CD14-positive monocyte (primary cell): ENCODE measurements at regions not wholly inside any gene's neighbourhood (a gene's known extent, or its start where the extent isn't known, plus 50 kb on each side); places are given as distances from the start of the nearest gene placed in this dataset.
"Not testable (repeated sequence)": the region's sequence is repeated elsewhere in the genome, so short reads cannot be mapped to it uniquely, and the experiment has no call there.

ENCODE experiments used
- DNase-seq, 3 donors: peaks; one replicate each; pipeline ENCODE4 v3.0.0-alpha.2; 2011 to 2022
- H2AFZ ChIP-seq: 2 replicates; pipeline ENCODE4 v1.6.0; 2012; ENCODE audit warnings: mild to moderate bottlenecking, low read depth, low read length, inconsistent platforms; ENCODE audit not compliant: insufficient read depth, poor library complexity, severe bottlenecking
- H3K27ac ChIP-seq, 2 donors: 1 replicate in 1 of 2; 2 replicates in 1 of 2; pipeline ENCODE4 v1.5.1; 2012 to 2013; ENCODE audit warnings: low read length in 2 of 2, control low read depth in 1 of 2, inconsistent platforms in 1 of 2, low read depth in 1 of 2, mild to moderate bottlenecking in 1 of 2
- H3K27me3 ChIP-seq, 2 donors: one replicate each; pipeline versions ENCODE4 v1.6.0 to v1.6.1; 2011 to 2013; ENCODE audit warnings: low read length in 2 of 2; ENCODE audit not compliant: control insufficient read depth in 2 of 2, insufficient read depth in 2 of 2
- H3K36me3 ChIP-seq, 2 donors: replicated peaks in 1 of 2; 1 replicate in 1 of 2; 2 replicates in 1 of 2; pipeline versions ENCODE4 v1.5.1 to v1.6.1; 2012 to 2013; ENCODE audit warnings: low read length in 2 of 2, control low read depth in 1 of 2, inconsistent platforms in 1 of 2, mild to moderate bottlenecking in 1 of 2; ENCODE audit not compliant: insufficient read depth in 2 of 2, control insufficient read depth in 1 of 2
- H3K4me1 ChIP-seq, 2 donors: 1 replicate in 1 of 2; 2 replicates in 1 of 2; pipeline versions ENCODE4 v1.5.1 to v1.6.1; 2012 to 2013; ENCODE audit warnings: low read length in 2 of 2, control low read depth in 1 of 2, inconsistent platforms in 1 of 2, mild to moderate bottlenecking in 1 of 2, moderate library complexity in 1 of 2; ENCODE audit not compliant: insufficient read depth in 2 of 2, control insufficient read depth in 1 of 2
- H3K4me2 ChIP-seq: replicated peaks from 2 replicates; pipeline ENCODE3; 2012; ENCODE audit warnings: low read length, moderate library complexity, mild to moderate bottlenecking; ENCODE audit not compliant: poor library complexity, severe bottlenecking; ENCODE audit errors: extremely low read depth
- H3K4me3 ChIP-seq, 3 experiments: fragments of 200-600 bp in 1 of 3; sonication (generic) in 1 of 3; replicated peaks in 1 of 3; 1 replicate in 2 of 3; 2 replicates in 1 of 3; pipeline ENCODE4 v1.5.1; 2011 to 2013; ENCODE audit warnings: low read length in 3 of 3, mild to moderate bottlenecking in 3 of 3, control low read depth in 2 of 3, low read depth in 2 of 3, inconsistent platforms in 1 of 3, moderate library complexity in 1 of 3
- H3K79me2 ChIP-seq: 2 replicates; pipeline ENCODE4 v1.6.0; 2012; ENCODE audit warnings: mild to moderate bottlenecking, control low read depth, inconsistent platforms, low read length, moderate library complexity; ENCODE audit not compliant: insufficient read depth
- H3K9ac ChIP-seq: 2 replicates; pipeline ENCODE4 v1.6.0; 2017; ENCODE audit warnings: low read length, mild to moderate bottlenecking; ENCODE audit not compliant: insufficient read depth, poor library complexity, severe bottlenecking
- H3K9me3 ChIP-seq, 2 donors: replicated peaks in 1 of 2; 1 replicate in 1 of 2; 2 replicates in 1 of 2; pipeline versions ENCODE4 v1.5.1 to v1.6.1; 2012 to 2013; ENCODE audit warnings: low read length in 2 of 2, control low read depth in 1 of 2; ENCODE audit not compliant: control insufficient read depth in 1 of 2, insufficient read depth in 1 of 2
- H4K20me1 ChIP-seq: 2 replicates; pipeline ENCODE4 v1.6.0; 2012; ENCODE audit warnings: mild to moderate bottlenecking, low read length, control low read depth, moderate library complexity; ENCODE audit not compliant: insufficient read depth
- H3K27ac Mint-ChIP-seq, 7 donors: one replicate each; pipeline ENCODE4 v1.8.0; 2020; ENCODE audit warnings: mild to moderate bottlenecking in 7 of 7, mixed read lengths in 7 of 7, moderate library complexity in 6 of 7, inconsistent platforms in 2 of 7
- H3K27me3 Mint-ChIP-seq, 3 donors: one replicate each; pipeline ENCODE4 v1.8.0; 2021 to 2022; ENCODE audit warnings: low read depth in 3 of 3, mild to moderate bottlenecking in 3 of 3, mixed read lengths in 3 of 3, moderate library complexity in 3 of 3, inconsistent platforms in 1 of 3
- H3K36me3 Mint-ChIP-seq, 2 donors: one replicate each; pipeline ENCODE4 v1.8.0; 2020; ENCODE audit warnings: mixed read lengths in 2 of 2, inconsistent platforms in 1 of 2, mild to moderate bottlenecking in 1 of 2
- H3K4me1 Mint-ChIP-seq: one replicate; pipeline ENCODE4 v1.8.0; 2020; ENCODE audit warnings: mild to moderate bottlenecking, mixed read lengths
- H3K4me3 Mint-ChIP-seq, 2 donors: one replicate each; pipeline ENCODE4 v1.8.0; 2020; ENCODE audit warnings: mild to moderate bottlenecking in 2 of 2, mixed read lengths in 2 of 2, moderate library complexity in 1 of 2
- H3K9me3 Mint-ChIP-seq, 7 donors: one replicate each; pipeline ENCODE4 v1.8.0; 2020 to 2022; ENCODE audit warnings: mixed read lengths in 7 of 7, mild to moderate bottlenecking in 6 of 7, moderate library complexity in 6 of 7, inconsistent platforms in 2 of 7
- WGBS: methylation state at CpG from one replicate; pipeline ENCODE4 v1.1.5; 2013; ENCODE audit warnings: missing lambda C conversion rate; ENCODE audit not compliant: insufficient coverage; 5-methylcytosine and 5-hydroxymethylcytosine counted together
- intact Hi-C, 2 donors: fragments of 100-400 bp; cut with micrococcal nuclease; formaldehyde crosslinking; loops; one replicate each; pipeline versions ENCODE4 v1.15.0 to v1.15.1; 2023
- TF ChIP-seq, protein P1 (sequence below): fragments of 200-600 bp; IDR thresholded peaks from one replicate; pipeline ENCODE4 v1.8.0; 2022; ENCODE audit warnings: antibody characterized with exemption, mild to moderate bottlenecking

DNA sequence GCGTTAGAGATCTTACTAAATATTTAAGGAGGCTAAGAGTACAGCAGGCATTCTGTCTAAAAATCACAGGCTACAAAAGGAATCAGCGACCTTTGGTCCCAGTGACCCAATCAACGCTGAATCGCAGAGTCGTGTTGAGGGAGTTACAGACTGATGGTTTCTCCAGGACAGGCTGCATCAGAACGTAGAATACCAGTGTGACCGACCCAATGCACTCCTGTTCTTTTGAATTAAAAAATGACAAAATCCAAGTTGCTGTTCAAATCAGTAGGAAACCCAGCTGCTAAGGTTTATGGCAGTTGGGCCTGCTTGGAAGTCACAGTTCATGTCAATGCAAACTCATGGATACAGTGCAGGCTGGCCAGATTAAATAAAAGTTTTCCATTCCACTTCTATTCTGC, 155.8 kb upstream of the AFDN start:
- H3K36me3 Mint-ChIP-seq, result peaks cover 0 to 6% of the 10 kb centered on the region in 2 donors
- no peaks in the 10 kb centered on the region for H3K4me1 Mint-ChIP-seq
- Histone ChIP-seq H3K36me3 (no peaks in the 10 kb centered on the region), H3K4me3 (no peak overlapping the region), H3K79me2 (no peaks in the 10 kb centered on the region), H2AFZ (no peak overlapping the region), H4K20me1 (no peaks in the 10 kb centered on the region), H3K4me1 (no peaks in the 10 kb centered on the region), H3K9me3 (peaks cover 18 to 24% of the 10 kb centered on the region in 2 donors), H3K27ac (no peak overlapping the region), H3K27me3 (peaks cover 0 to 7% of the 10 kb centered on the region in 2 donors), H3K4me2 (no peak overlapping the region), H3K9ac (no peak overlapping the region)
- H3K27me3 Mint-ChIP-seq, result peaks cover 6 to 10% (median 8%) of the 10 kb centered on the region in 3 donors
- intact Hi-C loops, result no loop called here
- H3K27ac Mint-ChIP-seq, result no peak overlapping the region
- TF ChIP-seq, protein P1, sequence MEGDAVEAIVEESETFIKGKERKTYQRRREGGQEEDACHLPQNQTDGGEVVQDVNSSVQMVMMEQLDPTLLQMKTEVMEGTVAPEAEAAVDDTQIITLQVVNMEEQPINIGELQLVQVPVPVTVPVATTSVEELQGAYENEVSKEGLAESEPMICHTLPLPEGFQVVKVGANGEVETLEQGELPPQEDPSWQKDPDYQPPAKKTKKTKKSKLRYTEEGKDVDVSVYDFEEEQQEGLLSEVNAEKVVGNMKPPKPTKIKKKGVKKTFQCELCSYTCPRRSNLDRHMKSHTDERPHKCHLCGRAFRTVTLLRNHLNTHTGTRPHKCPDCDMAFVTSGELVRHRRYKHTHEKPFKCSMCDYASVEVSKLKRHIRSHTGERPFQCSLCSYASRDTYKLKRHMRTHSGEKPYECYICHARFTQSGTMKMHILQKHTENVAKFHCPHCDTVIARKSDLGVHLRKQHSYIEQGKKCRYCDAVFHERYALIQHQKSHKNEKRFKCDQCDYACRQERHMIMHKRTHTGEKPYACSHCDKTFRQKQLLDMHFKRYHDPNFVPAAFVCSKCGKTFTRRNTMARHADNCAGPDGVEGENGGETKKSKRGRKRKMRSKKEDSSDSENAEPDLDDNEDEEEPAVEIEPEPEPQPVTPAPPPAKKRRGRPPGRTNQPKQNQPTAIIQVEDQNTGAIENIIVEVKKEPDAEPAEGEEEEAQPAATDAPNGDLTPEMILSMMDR, result no peak
- peaks cover 15 to 34% (median 22%) of the 10 kb centered on the region in 7 donors for H3K9me3 Mint-ChIP-seq
- DNase-seq, result no peak
- no peak overlapping the region for H3K4me3 Mint-ChIP-seq
- WGBS, result 100% methylated on average over 6 of the region's 7 CpGs

GRCh38 chr6:167671379-167671976, 155.2 kb upstream of the AFDN start:
- H3K27ac ChIP-seq, H2AFZ ChIP-seq, H3K4me3 ChIP-seq, H3K36me3 ChIP-seq, H3K36me3 Mint-ChIP-seq, H3K4me1 Mint-ChIP-seq, H3K4me3 Mint-ChIP-seq, H4K20me1 ChIP-seq, H3K9ac ChIP-seq, H3K79me2 ChIP-seq, intact Hi-C loops, DNase-seq, H3K4me1 ChIP-seq, H3K4me2 ChIP-seq: not testable (repeated sequence)
- Mint-ChIP-seq H3K9me3 (peaks cover 15 to 34% (median 22%) of the 10 kb centered on the region in 7 donors), H3K27ac (peak overlapping the region in 3 of 7 donors; percentile 8 to 50 (median 18)), H3K27me3 (peaks cover 10 to 15% (median 12%) of the 10 kb centered on the region in 3 donors)
- Histone ChIP-seq H3K27me3 (peaks cover 0 to 12% of the 10 kb centered on the region in 2 donors), H3K9me3 (peaks cover 18 to 24% of the 10 kb centered on the region in 2 donors)
- WGBS, result 100% methylated on average over 3 of the region's 3 CpGs
